CD14-positive monocyte (primary cell): ENCODE measurements at regions not wholly inside any gene's neighbourhood (a gene's known extent, or its start where the extent isn't known, plus 50 kb on each side); places are given as distances from the start of the nearest gene placed in this dataset.

Experiments used
- DNase-seq, 3 donors: peaks; one replicate each; pipeline ENCODE4 v3.0.0-alpha.2; 2011 to 2022
- H2AFZ ChIP-seq: 2 replicates; pipeline ENCODE4 v1.6.0; 2012; ENCODE audit warnings: mild to moderate bottlenecking, low read depth, low read length, inconsistent platforms; ENCODE audit not compliant: insufficient read depth, poor library complexity, severe bottlenecking
- H3K27ac ChIP-seq, 2 donors: 1 replicate in 1 of 2; 2 replicates in 1 of 2; pipeline ENCODE4 v1.5.1; 2012 to 2013; ENCODE audit warnings: low read length in 2 of 2, control low read depth in 1 of 2, inconsistent platforms in 1 of 2, low read depth in 1 of 2, mild to moderate bottlenecking in 1 of 2
- H3K27me3 ChIP-seq, 2 donors: one replicate each; pipeline versions ENCODE4 v1.6.0 to v1.6.1; 2011 to 2013; ENCODE audit warnings: low read length in 2 of 2; ENCODE audit not compliant: control insufficient read depth in 2 of 2, insufficient read depth in 2 of 2
- H3K36me3 ChIP-seq, 2 donors: replicated peaks in 1 of 2; 1 replicate in 1 of 2; 2 replicates in 1 of 2; pipeline versions ENCODE4 v1.5.1 to v1.6.1; 2012 to 2013; ENCODE audit warnings: low read length in 2 of 2, control low read depth in 1 of 2, inconsistent platforms in 1 of 2, mild to moderate bottlenecking in 1 of 2; ENCODE audit not compliant: insufficient read depth in 2 of 2, control insufficient read depth in 1 of 2
- H3K4me1 ChIP-seq, 2 donors: 1 replicate in 1 of 2; 2 replicates in 1 of 2; pipeline versions ENCODE4 v1.5.1 to v1.6.1; 2012 to 2013; ENCODE audit warnings: low read length in 2 of 2, control low read depth in 1 of 2, inconsistent platforms in 1 of 2, mild to moderate bottlenecking in 1 of 2, moderate library complexity in 1 of 2; ENCODE audit not compliant: insufficient read depth in 2 of 2, control insufficient read depth in 1 of 2
- H3K4me2 ChIP-seq: replicated peaks from 2 replicates; pipeline ENCODE3; 2012; ENCODE audit warnings: low read length, moderate library complexity, mild to moderate bottlenecking; ENCODE audit not compliant: poor library complexity, severe bottlenecking; ENCODE audit errors: extremely low read depth
- H3K4me3 ChIP-seq, 3 experiments: fragments of 200-600 bp in 1 of 3; sonication (generic) in 1 of 3; replicated peaks in 1 of 3; 1 replicate in 2 of 3; 2 replicates in 1 of 3; pipeline ENCODE4 v1.5.1; 2011 to 2013; ENCODE audit warnings: low read length in 3 of 3, mild to moderate bottlenecking in 3 of 3, control low read depth in 2 of 3, low read depth in 2 of 3, inconsistent platforms in 1 of 3, moderate library complexity in 1 of 3
- H3K79me2 ChIP-seq: 2 replicates; pipeline ENCODE4 v1.6.0; 2012; ENCODE audit warnings: mild to moderate bottlenecking, control low read depth, inconsistent platforms, low read length, moderate library complexity; ENCODE audit not compliant: insufficient read depth
- H3K9ac ChIP-seq: 2 replicates; pipeline ENCODE4 v1.6.0; 2017; ENCODE audit warnings: low read length, mild to moderate bottlenecking; ENCODE audit not compliant: insufficient read depth, poor library complexity, severe bottlenecking
- H3K9me3 ChIP-seq, 2 donors: replicated peaks in 1 of 2; 1 replicate in 1 of 2; 2 replicates in 1 of 2; pipeline versions ENCODE4 v1.5.1 to v1.6.1; 2012 to 2013; ENCODE audit warnings: low read length in 2 of 2, control low read depth in 1 of 2; ENCODE audit not compliant: control insufficient read depth in 1 of 2, insufficient read depth in 1 of 2
- H4K20me1 ChIP-seq: 2 replicates; pipeline ENCODE4 v1.6.0; 2012; ENCODE audit warnings: mild to moderate bottlenecking, low read length, control low read depth, moderate library complexity; ENCODE audit not compliant: insufficient read depth
- H3K27ac Mint-ChIP-seq, 7 donors: one replicate each; pipeline ENCODE4 v1.8.0; 2020; ENCODE audit warnings: mild to moderate bottlenecking in 7 of 7, mixed read lengths in 7 of 7, moderate library complexity in 6 of 7, inconsistent platforms in 2 of 7
- H3K27me3 Mint-ChIP-seq, 3 donors: one replicate each; pipeline ENCODE4 v1.8.0; 2021 to 2022; ENCODE audit warnings: low read depth in 3 of 3, mild to moderate bottlenecking in 3 of 3, mixed read lengths in 3 of 3, moderate library complexity in 3 of 3, inconsistent platforms in 1 of 3
- H3K36me3 Mint-ChIP-seq, 2 donors: one replicate each; pipeline ENCODE4 v1.8.0; 2020; ENCODE audit warnings: mixed read lengths in 2 of 2, inconsistent platforms in 1 of 2, mild to moderate bottlenecking in 1 of 2
- H3K4me1 Mint-ChIP-seq: one replicate; pipeline ENCODE4 v1.8.0; 2020; ENCODE audit warnings: mild to moderate bottlenecking, mixed read lengths
- H3K4me3 Mint-ChIP-seq, 2 donors: one replicate each; pipeline ENCODE4 v1.8.0; 2020; ENCODE audit warnings: mild to moderate bottlenecking in 2 of 2, mixed read lengths in 2 of 2, moderate library complexity in 1 of 2
- H3K9me3 Mint-ChIP-seq, 7 donors: one replicate each; pipeline ENCODE4 v1.8.0; 2020 to 2022; ENCODE audit warnings: mixed read lengths in 7 of 7, mild to moderate bottlenecking in 6 of 7, moderate library complexity in 6 of 7, inconsistent platforms in 2 of 7
- whole genome bisulfite sequencing: methylation state at CpG from one replicate; pipeline ENCODE4 v1.1.5; 2013; ENCODE audit warnings: missing lambda C conversion rate; ENCODE audit not compliant: insufficient coverage; 5-methylcytosine and 5-hydroxymethylcytosine counted together
- intact Hi-C, 2 donors: fragments of 100-400 bp; cut with micrococcal nuclease; formaldehyde crosslinking; loops; one replicate each; pipeline versions ENCODE4 v1.15.0 to v1.15.1; 2023
- TF ChIP-seq, protein P1 (sequence below): fragments of 200-600 bp; IDR thresholded peaks from one replicate; pipeline ENCODE4 v1.8.0; 2022; ENCODE audit warnings: antibody characterized with exemption, mild to moderate bottlenecking

DNA sequence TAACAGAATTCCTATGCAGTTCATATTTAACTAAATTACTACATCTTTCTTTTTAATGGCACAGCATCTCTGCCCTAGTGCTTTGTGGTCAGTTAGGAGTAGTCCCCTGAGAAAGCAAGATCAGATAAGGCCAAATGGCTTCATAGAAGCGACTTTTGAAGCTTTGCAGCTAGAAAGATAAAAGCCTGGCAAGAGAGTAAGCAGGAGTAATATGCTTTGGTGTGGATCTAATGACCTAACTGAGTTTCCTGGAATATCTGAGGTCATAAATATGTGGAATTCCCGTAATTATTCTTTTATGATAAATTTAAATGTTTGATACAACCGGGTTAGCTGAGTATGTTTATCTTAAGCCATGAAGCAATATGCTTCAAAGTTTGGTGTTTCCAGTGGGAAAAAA is 374.9 kb upstream of the LRRC3B start:
- Mint-ChIP-seq H3K4me1 (no peaks in the 10 kb centered on the region), H3K9me3 (peaks cover 0 to 30% (median 10%) of the 10 kb centered on the region in 7 donors), H3K4me3 (no peak overlapping the region), H3K36me3 (no peaks in the 10 kb centered on the region), H3K27ac (no peak overlapping the region), H3K27me3 (no peaks in the 10 kb centered on the region)
- Histone ChIP-seq H3K79me2 (no peaks in the 10 kb centered on the region), H3K4me3 (no peak overlapping the region), H3K4me1 (no peaks in the 10 kb centered on the region), H4K20me1 (no peaks in the 10 kb centered on the region), H3K4me2 (no peak overlapping the region), H3K9me3 (peaks cover 9 to 17% of the 10 kb centered on the region in 2 donors), H3K9ac (no peak overlapping the region), H3K27me3 (no peaks in the 10 kb centered on the region), H2AFZ (no peak overlapping the region), H3K27ac (no peak overlapping the region), H3K36me3 (no peaks in the 10 kb centered on the region)
- DNase-seq, result no peak
- TF ChIP-seq, protein P1, sequence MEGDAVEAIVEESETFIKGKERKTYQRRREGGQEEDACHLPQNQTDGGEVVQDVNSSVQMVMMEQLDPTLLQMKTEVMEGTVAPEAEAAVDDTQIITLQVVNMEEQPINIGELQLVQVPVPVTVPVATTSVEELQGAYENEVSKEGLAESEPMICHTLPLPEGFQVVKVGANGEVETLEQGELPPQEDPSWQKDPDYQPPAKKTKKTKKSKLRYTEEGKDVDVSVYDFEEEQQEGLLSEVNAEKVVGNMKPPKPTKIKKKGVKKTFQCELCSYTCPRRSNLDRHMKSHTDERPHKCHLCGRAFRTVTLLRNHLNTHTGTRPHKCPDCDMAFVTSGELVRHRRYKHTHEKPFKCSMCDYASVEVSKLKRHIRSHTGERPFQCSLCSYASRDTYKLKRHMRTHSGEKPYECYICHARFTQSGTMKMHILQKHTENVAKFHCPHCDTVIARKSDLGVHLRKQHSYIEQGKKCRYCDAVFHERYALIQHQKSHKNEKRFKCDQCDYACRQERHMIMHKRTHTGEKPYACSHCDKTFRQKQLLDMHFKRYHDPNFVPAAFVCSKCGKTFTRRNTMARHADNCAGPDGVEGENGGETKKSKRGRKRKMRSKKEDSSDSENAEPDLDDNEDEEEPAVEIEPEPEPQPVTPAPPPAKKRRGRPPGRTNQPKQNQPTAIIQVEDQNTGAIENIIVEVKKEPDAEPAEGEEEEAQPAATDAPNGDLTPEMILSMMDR, result no peak
- WGBS, result 50% methylated on average over 1 of the region's 3 CpGs
- intact Hi-C loops, result no loop called here

DNA sequence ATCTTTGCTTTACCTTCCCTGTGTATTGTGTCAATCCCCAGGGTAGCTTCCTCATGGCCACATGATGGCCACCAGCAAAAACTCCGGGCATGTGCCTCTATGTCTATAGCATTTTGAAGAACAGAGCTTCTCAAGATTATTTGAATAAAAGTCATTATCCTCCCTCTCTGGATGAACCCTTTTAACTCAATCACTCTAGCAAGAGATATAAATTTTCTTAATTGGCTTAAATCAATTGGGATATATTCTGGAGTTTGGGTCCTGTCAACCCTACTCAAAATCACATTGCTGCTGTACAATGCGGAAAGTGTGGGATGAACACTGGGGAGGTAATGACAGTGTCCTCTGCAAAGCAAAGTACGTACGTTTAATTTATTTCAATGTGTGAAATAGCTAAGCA is 370.6 kb upstream of the LRRC3B start:
- H3K27me3 ChIP-seq, result no peaks in the 10 kb centered on the region
- H3K27ac Mint-ChIP-seq, result no peak overlapping the region
- H3K4me1 ChIP-seq, result no peaks in the 10 kb centered on the region
- no peak overlapping the region for H3K27ac ChIP-seq
- no peak overlapping the region for H3K4me3 ChIP-seq
- no peak overlapping the region for H3K4me2 ChIP-seq
- 95% methylated on average over 3 of the region's 4 CpGs for WGBS
- no peaks in the 10 kb centered on the region for H3K36me3 Mint-ChIP-seq
- no peak overlapping the region for H2AFZ ChIP-seq
- peaks cover 0 to 9% of the 10 kb centered on the region in 2 donors for H3K9me3 ChIP-seq
- no peak overlapping the region for H3K4me3 Mint-ChIP-seq
- no peaks in the 10 kb centered on the region for H3K27me3 Mint-ChIP-seq
- H3K36me3 ChIP-seq, result no peaks in the 10 kb centered on the region
- H3K9me3 Mint-ChIP-seq, result peaks cover 0 to 14% (median 2%) of the 10 kb centered on the region in 7 donors
- intact Hi-C loops, result no loop called here
- H3K79me2 ChIP-seq, result no peaks in the 10 kb centered on the region
- no peak for DNase-seq
- no peaks in the 10 kb centered on the region for H4K20me1 ChIP-seq
- no peak overlapping the region for H3K9ac ChIP-seq
- TF ChIP-seq, protein P1, result no peak
- H3K4me1 Mint-ChIP-seq, result no peaks in the 10 kb centered on the region
